Kidney (tissue), 13 donors: ENCODE measurements at regions not wholly inside any gene's neighbourhood (a gene's known extent, or its start where the extent isn't known, plus 50 kb on each side); places are given as distances from the start of the nearest gene placed in this dataset.

Source experiments
- DNase-seq, 5 donors: peaks; one replicate each; pipeline ENCODE4 v3.0.0-alpha.2; 2013 to 2020
- FAIRE-seq: peaks from 2 replicates; lab custom pipeline; 2012; peaks lifted over from hg19 to GRCh38; lab: Jason Lieb, UNC
- H3K27ac ChIP-seq, 2 donors: one replicate each; pipeline ENCODE4 v1.7.0; 2013; ENCODE audit warnings: low read depth in 2 of 2, low read length in 2 of 2, inconsistent platforms in 1 of 2
- H3K27me3 ChIP-seq: one replicate; pipeline ENCODE4 v1.7.1; 2013; ENCODE audit warnings: low read length, inconsistent platforms; ENCODE audit not compliant: control insufficient read depth, insufficient read depth
- H3K36me3 ChIP-seq, 3 donors: one replicate each; pipeline versions ENCODE4 v1.7.0 to v1.7.1; 2013; ENCODE audit warnings: low read length in 3 of 3, control low read depth in 1 of 3, inconsistent platforms in 1 of 3; ENCODE audit not compliant: insufficient read depth in 3 of 3, control insufficient read depth in 2 of 3
- H3K4me1 ChIP-seq, 3 donors: one replicate each; pipeline versions ENCODE4 v1.7.0 to v1.7.1; 2013; ENCODE audit warnings: low read length in 3 of 3, inconsistent platforms in 1 of 3, low read depth in 1 of 3; ENCODE audit not compliant: control insufficient read depth in 2 of 3, insufficient read depth in 2 of 3
- H3K4me3 ChIP-seq, 3 donors: one replicate each; pipeline versions ENCODE4 v1.7.0 to v1.8.1; 2013; ENCODE audit warnings: low read length in 3 of 3, control low read depth in 1 of 3, inconsistent platforms in 1 of 3
- H3K9ac ChIP-seq, 3 donors: one replicate each; pipeline versions ENCODE4 v1.7.0 to v1.7.1; 2013; ENCODE audit warnings: low read length in 3 of 3, control low read depth in 1 of 3, inconsistent platforms in 1 of 3
- H3K9me3 ChIP-seq, 3 donors: one replicate each; pipeline versions ENCODE4 v1.7.0 to v1.7.1; 2013; ENCODE audit warnings: low read length in 3 of 3, control low read depth in 1 of 3, inconsistent platforms in 1 of 3; ENCODE audit not compliant: control insufficient read depth in 2 of 3, insufficient read depth in 1 of 3
- intact Hi-C: fragments of 100-400 bp; cut with DNase I; formaldehyde crosslinking; loops from one replicate; pipeline ENCODE4 v1.11.1; 2022
- TF ChIP-seq, protein P1 (sequence below): IDR thresholded peaks from 3 replicates; pipeline ENCODE4 v1.5.1; 2012; ENCODE audit warnings: mild to moderate bottlenecking, moderate library complexity, borderline replicate concordance; ENCODE audit not compliant: insufficient read depth; ENCODE audit errors: extremely low read depth
- donor health status: control.
- donor health status: control.
- donor health status: control.
- donor health status: control.
- donor health status: control.
- donor health status: DM: yes; HTN: yes; CAD: no.
- donor health status: Normal renal cell carcinoma (clear cell type).

DNA sequence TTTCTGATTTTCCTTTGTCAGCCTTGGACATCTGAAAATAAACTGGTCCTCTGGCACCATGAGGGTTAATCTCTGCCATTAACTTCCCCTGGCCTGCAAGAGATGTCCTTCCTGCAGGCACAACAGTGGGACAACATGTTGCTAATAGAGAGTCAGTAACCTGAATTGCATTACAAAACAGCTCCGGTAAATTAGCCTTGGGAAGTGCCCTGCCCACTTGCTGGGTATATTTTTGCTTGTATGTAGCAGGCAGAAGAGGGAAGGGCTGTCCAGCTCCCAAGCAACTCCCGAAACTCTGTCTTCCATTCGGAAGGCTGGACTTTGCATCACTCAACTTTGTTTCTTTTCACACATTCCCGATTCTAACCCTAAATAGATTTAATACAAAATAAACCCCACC lies 104.4 kb upstream of the ATP8B1 start:
- no peaks in the 10 kb centered on the region for H3K36me3 ChIP-seq
- no peak overlapping the region for H3K27ac ChIP-seq
- H3K4me3 ChIP-seq, result no peak overlapping the region
- FAIRE-seq (no peak), DNase-seq (no peak)
- no peaks in the 10 kb centered on the region for H3K27me3 ChIP-seq
- no peak overlapping the region for H3K9ac ChIP-seq
- no peaks in the 10 kb centered on the region for H3K4me1 ChIP-seq
- no peaks in the 10 kb centered on the region for H3K9me3 ChIP-seq
- TF ChIP-seq, protein P1, sequence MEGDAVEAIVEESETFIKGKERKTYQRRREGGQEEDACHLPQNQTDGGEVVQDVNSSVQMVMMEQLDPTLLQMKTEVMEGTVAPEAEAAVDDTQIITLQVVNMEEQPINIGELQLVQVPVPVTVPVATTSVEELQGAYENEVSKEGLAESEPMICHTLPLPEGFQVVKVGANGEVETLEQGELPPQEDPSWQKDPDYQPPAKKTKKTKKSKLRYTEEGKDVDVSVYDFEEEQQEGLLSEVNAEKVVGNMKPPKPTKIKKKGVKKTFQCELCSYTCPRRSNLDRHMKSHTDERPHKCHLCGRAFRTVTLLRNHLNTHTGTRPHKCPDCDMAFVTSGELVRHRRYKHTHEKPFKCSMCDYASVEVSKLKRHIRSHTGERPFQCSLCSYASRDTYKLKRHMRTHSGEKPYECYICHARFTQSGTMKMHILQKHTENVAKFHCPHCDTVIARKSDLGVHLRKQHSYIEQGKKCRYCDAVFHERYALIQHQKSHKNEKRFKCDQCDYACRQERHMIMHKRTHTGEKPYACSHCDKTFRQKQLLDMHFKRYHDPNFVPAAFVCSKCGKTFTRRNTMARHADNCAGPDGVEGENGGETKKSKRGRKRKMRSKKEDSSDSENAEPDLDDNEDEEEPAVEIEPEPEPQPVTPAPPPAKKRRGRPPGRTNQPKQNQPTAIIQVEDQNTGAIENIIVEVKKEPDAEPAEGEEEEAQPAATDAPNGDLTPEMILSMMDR, result no peak
- intact Hi-C loops, result no loop called here

DNA sequence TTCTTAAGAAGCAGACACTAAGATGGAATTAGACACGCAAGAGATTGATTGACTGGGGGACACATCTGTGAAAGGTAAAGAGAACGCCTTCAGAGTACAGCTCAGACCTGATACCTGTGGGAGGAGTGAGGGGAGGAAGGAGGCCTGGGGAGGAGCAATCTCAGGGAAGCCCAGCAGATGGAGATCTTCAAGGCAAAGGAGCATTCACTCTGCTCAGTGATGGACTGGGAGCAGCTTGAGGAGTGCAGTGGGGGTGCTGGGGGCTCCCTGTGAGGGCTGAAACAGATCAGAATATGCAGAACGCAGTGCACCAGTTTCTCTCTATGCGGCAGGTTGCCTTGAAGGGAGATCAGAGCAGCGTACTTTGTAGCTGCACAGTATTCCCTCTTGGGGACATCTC lies 103.7 kb upstream of the ATP8B1 start:
- intact Hi-C loops, result no loop called here
- FAIRE-seq (no peak), DNase-seq (no peak)
- no peak overlapping the region for H3K4me3 ChIP-seq
- no peaks in the 10 kb centered on the region for H3K4me1 ChIP-seq
- no peaks in the 10 kb centered on the region for H3K9me3 ChIP-seq
- H3K36me3 ChIP-seq, result no peaks in the 10 kb centered on the region
- no peak overlapping the region for H3K9ac ChIP-seq
- H3K27ac ChIP-seq, result no peak overlapping the region
- H3K27me3 ChIP-seq, result no peaks in the 10 kb centered on the region
- TF ChIP-seq, protein P1, result no peak

DNA sequence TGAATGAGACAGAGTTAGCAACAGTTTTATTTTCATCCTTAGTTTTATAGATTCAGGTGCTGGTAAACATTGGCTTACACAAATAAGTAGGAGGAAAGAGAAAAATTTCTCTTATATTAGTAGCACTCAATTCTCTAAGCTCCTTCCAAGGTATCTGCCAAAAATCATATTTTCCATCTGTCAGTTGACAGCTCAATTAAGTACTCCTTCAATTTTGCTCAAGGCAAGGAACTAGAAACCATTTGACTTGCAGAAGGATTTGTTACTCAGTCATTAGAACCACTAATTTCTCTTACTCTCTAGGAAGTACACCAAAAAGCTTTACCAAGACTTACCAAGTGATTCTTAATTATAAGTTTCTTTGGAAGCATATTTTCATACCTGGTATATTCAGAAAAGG lies 101.4 kb upstream of the ATP8B1 start:
- FAIRE-seq (no peak), DNase-seq (no peak)
- no peak overlapping the region for H3K9ac ChIP-seq
- H3K4me3 ChIP-seq, result no peak overlapping the region
- intact Hi-C loops, result no loop called here
- H3K36me3 ChIP-seq, result no peaks in the 10 kb centered on the region
- no peak overlapping the region for H3K27ac ChIP-seq
- H3K4me1 ChIP-seq, result no peaks in the 10 kb centered on the region
- H3K27me3 ChIP-seq, result no peaks in the 10 kb centered on the region
- TF ChIP-seq, protein P1, result no peak
- H3K9me3 ChIP-seq, result no peaks in the 10 kb centered on the region

DNA sequence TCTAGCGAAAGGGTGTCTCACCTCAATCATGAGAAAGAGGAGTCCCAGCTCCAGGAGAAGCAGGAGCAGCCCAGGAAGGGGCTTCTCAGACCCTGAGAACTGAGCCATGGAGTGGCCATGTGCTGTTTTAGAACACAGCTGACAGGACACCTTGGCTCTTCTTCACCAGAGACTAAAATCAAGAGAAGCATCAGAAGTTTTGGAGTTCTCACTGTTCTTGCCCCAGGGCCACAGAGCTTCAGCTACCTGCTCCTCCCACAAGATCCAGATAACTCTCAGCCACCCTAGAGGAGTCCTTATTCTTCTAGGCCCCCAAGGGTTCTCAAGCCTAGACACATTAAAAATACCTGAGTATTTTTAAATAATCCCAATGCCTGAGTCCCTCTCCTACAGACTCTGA lies 99.6 kb upstream of the ATP8B1 start:
- Histone ChIP-seq H3K9me3 (no peaks in the 10 kb centered on the region), H3K27ac (no peak overlapping the region)
- no peak for DNase-seq

More for the DNA sequence above, 99.6 kb upstream of the ATP8B1 start:
- TF ChIP-seq, protein P1, result no peak
- no peak for FAIRE-seq
- Histone ChIP-seq H3K36me3 (no peaks in the 10 kb centered on the region), H3K4me3 (no peak overlapping the region), H3K27me3 (no peaks in the 10 kb centered on the region), H3K9ac (no peak overlapping the region), H3K4me1 (no peaks in the 10 kb centered on the region)
- intact Hi-C loops, result no loop called here
